RWPE2 (cell line): ENCODE measurements at regions not wholly inside any gene's neighbourhood (a gene's known extent, or its start where the extent isn't known, plus 50 kb on each side); places are given as distances from the start of the nearest gene placed in this dataset.
A peak's percentile ranks its signal among the peaks of the same experiment; 100 is the strongest.

ENCODE experiments used
- ATAC-seq: fragments of 200-7000 bp; cut with Tn5 transposase; 3 replicates; pipeline ENCODE4 v1.9.1; 2021; ENCODE audit warnings: low read depth
- DNase-seq: peaks from one replicate; pipeline ENCODE4 v3.0.0-alpha.2; 2020; ENCODE audit warnings: low spot score
- H3K27ac ChIP-seq: fragments of 450-650 bp; 2 replicates; pipeline ENCODE4 v1.5.1; 2017; ENCODE audit warnings: mild to moderate bottlenecking; ENCODE audit not compliant: poor library complexity, severe bottlenecking
- H3K27me3 ChIP-seq: fragments of 250-450 bp; sonication (Bioruptor Pico); 2 replicates; pipeline ENCODE4 v1.5.1; 2021; ENCODE audit warnings: mild to moderate bottlenecking, moderate library complexity; ENCODE audit not compliant: insufficient read depth, poor library complexity, severe bottlenecking
- H3K36me3 ChIP-seq: fragments of 250-450 bp; sonication (Bioruptor Pico); 2 replicates; pipeline ENCODE4 v1.5.1; 2020; ENCODE audit warnings: low read depth, mild to moderate bottlenecking, moderate library complexity
- H3K4me1 ChIP-seq: fragments of 250-450 bp; sonication (Bioruptor Pico); 2 replicates; pipeline ENCODE4 v1.5.1; 2021; ENCODE audit warnings: mild to moderate bottlenecking, moderate library complexity; ENCODE audit not compliant: insufficient read depth, poor library complexity, severe bottlenecking
- H3K4me3 ChIP-seq: fragments of 250-450 bp; sonication (Bioruptor Pico); 2 replicates; pipeline ENCODE4 v1.5.1; 2021; ENCODE audit warnings: mild to moderate bottlenecking, moderate library complexity; ENCODE audit not compliant: severe bottlenecking
- H3K9me3 ChIP-seq: fragments of 250-450 bp; sonication (Bioruptor Pico); 2 replicates; pipeline ENCODE4 v1.5.1; 2021; ENCODE audit warnings: mild to moderate bottlenecking, moderate library complexity; ENCODE audit not compliant: severe bottlenecking
- TF ChIP-seq, protein P1 (sequence below): fragments of 450-650 bp; IDR thresholded peaks from one replicate; pipeline ENCODE4 v1.5.1; 2017; ENCODE audit warnings: mild to moderate bottlenecking, moderate library complexity; ENCODE audit not compliant: poor library complexity, severe bottlenecking

GRCh38 chr5:2166979-2167377 lies 284.3 kb upstream of the IRX4 start:
- peaks cover 11% of the 10 kb centered on the region for H3K27me3 ChIP-seq
- no peak overlapping the region for H3K27ac ChIP-seq
- H3K4me1 ChIP-seq = no peaks in the 10 kb centered on the region
- H3K9me3 ChIP-seq = no peaks in the 10 kb centered on the region
- H3K4me3 ChIP-seq = no peak overlapping the region
- DNase-seq (no peak), ATAC-seq (no peak)
- TF ChIP-seq, protein P1, sequence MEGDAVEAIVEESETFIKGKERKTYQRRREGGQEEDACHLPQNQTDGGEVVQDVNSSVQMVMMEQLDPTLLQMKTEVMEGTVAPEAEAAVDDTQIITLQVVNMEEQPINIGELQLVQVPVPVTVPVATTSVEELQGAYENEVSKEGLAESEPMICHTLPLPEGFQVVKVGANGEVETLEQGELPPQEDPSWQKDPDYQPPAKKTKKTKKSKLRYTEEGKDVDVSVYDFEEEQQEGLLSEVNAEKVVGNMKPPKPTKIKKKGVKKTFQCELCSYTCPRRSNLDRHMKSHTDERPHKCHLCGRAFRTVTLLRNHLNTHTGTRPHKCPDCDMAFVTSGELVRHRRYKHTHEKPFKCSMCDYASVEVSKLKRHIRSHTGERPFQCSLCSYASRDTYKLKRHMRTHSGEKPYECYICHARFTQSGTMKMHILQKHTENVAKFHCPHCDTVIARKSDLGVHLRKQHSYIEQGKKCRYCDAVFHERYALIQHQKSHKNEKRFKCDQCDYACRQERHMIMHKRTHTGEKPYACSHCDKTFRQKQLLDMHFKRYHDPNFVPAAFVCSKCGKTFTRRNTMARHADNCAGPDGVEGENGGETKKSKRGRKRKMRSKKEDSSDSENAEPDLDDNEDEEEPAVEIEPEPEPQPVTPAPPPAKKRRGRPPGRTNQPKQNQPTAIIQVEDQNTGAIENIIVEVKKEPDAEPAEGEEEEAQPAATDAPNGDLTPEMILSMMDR = no peak
- H3K36me3 ChIP-seq = no peaks in the 10 kb centered on the region

DNA sequence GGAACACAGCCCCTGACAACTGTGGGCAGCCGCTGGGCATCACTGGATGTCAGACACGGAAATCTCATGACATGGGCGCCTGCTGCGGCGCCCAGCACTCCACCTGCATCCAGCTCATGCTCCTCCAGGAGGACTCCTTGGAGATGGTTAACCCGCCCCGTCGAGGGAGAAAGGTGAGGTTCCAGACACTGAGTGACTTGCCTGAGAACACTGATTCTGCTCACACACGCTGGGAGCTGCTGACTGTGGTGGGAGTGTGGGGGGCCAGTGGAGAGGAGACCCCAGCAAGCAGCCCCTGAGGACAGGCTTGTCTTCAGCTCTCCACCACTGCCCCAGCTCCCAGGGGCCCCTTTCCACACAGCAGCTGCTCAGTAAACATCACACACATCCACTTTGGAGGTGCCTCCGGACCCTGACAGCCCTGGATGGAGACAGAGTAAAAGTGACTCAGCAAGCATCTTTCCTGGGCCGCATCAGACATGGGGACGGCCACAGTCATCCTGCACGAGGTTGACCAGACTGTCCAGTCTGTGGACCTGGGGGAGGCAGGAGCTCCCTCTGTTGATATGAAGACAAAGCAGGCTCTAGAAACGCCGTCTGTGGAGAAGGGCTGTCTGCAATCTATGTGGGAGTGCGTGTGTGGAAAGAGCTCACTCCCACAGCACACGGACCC lies 283.7 kb upstream of the IRX4 start:
- Histone ChIP-seq H3K4me3 (no peak overlapping the region), H3K9me3 (no peaks in the 10 kb centered on the region), H3K4me1 (no peaks in the 10 kb centered on the region), H3K27me3 (peaks cover 11% of the 10 kb centered on the region), H3K36me3 (no peaks in the 10 kb centered on the region), H3K27ac (no peak overlapping the region)
- TF ChIP-seq, protein P1 = no peak
- no peak for ATAC-seq
- peak; percentile 50 for DNase-seq

- H3K27me3 ChIP-seq = peaks cover 11% of the 10 kb centered on the region
- peak; percentile 58 for DNase-seq
- H3K9me3 ChIP-seq = no peaks in the 10 kb centered on the region
These were observed 283.0 kb upstream of the IRX4 start for GRCh38 chr5:2165615-2166305.

GRCh38 chr5:2165203-2165602 lies 282.5 kb upstream of the IRX4 start:
- Histone ChIP-seq H3K27me3 (peaks cover 11% of the 10 kb centered on the region), H3K36me3 (no peaks in the 10 kb centered on the region), H3K4me3 (no peak overlapping the region), H3K4me1 (no peaks in the 10 kb centered on the region), H3K9me3 (no peaks in the 10 kb centered on the region), H3K27ac (no peak overlapping the region)
- no peak for ATAC-seq
- no peak for DNase-seq
- TF ChIP-seq, protein P1 = no peak

More at GRCh38 chr5:2165615-2166305, 283.0 kb upstream of the IRX4 start:
- ATAC-seq = no peak
- no peaks in the 10 kb centered on the region for H3K36me3 ChIP-seq
- H3K4me3 ChIP-seq = no peak overlapping the region
- TF ChIP-seq, protein P1 = no peak
- H3K27ac ChIP-seq = no peak overlapping the region
- H3K4me1 ChIP-seq = no peaks in the 10 kb centered on the region

GRCh38 chr5:2164586-2164985 lies 281.9 kb upstream of the IRX4 start:
- Histone ChIP-seq H3K4me1 (no peaks in the 10 kb centered on the region), H3K27me3 (peaks cover 11% of the 10 kb centered on the region), H3K9me3 (no peaks in the 10 kb centered on the region), H3K4me3 (no peak overlapping the region), H3K36me3 (no peaks in the 10 kb centered on the region), H3K27ac (no peak overlapping the region)
- TF ChIP-seq, protein P1 = no peak
- DNase-seq (no peak), ATAC-seq (no peak)
